Stimulated activated CD8-positive, alpha-beta memory T cell treated with anti-CD3 and anti-CD28 coated beads, Interleukin-15, amount 100 ng/mL, for 1 hour (primary cell): ENCODE measurements at regions not wholly inside any gene's neighbourhood (a gene's known extent, or its start where the extent isn't known, plus 50 kb on each side); places are given as distances from the start of the nearest gene placed in this dataset.

Experiments used
- DNase-seq: peaks from one replicate; pipeline ENCODE4 v3.0.0-alpha.2; 2020; ENCODE audit warnings: low read depth

DNA sequence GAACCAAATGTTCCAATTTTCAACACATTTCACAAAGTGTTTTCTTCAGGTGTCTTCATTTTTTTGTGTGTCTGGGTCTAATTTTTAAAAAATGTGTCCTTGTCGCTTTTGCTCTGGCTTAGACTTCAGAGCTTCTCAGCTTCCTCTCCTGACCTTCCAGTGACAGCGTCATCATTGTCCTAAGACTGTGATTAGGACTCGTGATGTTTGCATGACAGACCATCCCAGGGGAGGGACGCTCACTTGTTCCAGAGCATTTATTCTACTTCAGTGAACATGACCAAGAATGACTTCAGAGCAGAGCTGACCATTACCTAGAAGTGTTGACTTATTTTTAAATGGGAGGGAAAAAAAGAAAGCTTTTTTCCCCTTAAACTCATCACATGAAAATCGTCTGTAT lies 591.9 kb downstream of the IRS1 start:
- no peak for DNase-seq

DNA sequence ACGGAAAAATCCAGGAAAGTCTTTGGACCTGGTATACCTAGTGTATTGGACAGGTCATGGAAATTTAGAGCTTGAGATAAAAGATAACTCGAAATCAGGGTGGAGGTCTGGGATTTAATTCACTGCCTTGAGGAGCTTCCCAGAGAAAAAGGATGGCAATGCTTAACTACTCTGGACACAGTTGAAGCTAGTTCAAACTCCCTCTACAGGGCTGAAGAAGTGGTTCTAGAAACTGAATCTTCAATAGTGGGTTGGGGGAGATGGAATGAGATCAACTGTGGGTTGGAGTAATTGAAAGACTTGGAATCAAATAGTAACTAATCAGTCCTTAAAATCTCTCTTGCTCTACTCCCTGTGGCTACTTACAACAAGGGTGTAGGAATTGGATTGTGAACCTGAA lies 600.1 kb downstream of the IRS1 start:
- no peak for DNase-seq

DNA sequence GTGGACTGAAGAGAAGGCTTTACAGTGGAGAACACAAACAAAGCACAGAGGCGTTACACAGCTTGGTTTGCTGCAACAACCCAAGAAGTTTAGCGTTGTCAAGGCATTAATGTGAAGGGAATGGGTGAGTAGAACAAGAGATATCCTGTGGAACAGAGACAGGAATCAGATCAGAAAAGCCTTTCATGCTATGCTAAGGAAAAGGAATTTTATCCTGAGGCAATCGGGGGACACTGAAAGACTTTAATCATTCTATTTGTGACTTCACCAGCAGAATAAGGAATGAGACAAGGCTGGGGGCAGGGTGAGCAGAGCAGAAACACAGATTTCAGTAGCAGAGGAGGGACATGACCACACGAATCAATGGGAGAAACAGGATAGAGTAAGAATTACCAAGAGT lies 600.7 kb downstream of the IRS1 start:
- DNase-seq = no peak

DNA sequence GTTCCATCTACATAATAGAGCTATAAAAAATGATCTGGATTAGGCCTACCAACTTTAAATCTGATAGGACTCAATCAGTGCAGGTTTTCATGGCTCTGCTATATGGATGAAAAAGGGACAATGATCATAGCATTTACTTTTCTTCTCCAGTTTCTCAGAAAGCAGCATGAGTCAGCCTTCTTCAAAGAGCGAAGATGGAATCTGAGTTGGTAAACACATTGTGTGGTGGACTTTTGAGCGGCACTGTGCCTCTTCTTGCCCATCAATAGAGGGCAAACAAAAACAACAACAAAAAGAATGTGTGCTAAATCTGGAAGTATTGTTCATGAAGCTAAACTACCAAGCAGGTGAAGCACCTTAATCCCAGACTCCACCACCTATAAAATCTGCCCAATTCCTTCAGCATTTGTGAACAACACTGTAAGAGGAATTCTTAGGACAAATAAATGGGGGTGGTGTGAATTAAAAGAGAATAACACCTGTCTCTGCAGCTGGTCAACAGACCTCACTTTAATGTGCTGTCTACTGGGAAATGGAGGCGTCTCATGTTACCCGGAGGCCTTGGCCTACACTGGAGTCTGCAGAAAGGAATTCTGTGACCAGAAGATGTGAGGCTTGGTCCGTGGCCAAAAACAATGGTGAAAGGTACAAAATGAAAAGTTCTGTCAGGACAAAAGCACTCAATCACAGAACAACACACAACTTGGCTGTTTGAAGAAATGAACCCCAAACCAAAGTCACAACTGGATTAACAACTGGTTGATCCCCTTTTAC lies 609.0 kb downstream of the IRS1 start:
- DNase-seq = no peak

DNA sequence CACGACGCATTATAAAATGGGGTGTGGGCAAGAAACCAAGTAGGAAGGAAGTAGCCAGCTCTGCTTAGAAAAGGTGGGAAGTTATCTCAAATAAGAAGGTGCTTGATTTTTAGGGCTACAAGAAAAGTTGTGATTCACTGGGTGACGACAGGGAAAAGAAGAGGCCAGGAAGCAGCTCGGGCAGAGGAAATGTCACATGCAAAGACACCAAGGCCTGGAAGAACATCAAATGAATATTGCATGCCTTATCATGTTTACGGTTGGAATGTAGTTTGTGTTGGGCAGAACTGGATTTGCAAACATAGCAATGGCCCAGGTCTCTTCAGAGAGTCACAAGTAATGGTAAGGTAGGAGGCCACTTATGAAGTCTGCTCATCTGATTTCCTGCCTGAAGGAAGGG lies 610.6 kb downstream of the IRS1 start:
- no peak for DNase-seq

DNA sequence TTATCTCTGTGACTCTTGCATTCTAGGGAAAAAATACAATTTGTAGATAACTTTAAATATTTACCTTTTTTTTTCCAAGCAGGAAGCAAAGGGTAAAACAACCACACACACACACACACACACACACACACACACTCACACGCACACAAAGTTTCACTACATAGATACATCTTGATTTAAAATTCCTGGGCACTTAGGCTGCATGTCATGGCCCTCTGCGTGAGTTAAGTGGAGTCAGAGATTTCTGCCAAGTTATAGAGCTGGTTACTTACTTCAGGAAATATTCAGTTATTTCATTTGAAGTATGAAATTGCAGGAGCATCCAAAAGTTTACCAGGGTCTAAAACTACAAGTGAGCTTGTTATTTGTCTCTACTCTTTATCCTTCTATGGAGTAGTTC lies 612.0 kb downstream of the IRS1 start:
- DNase-seq = no peak

DNA sequence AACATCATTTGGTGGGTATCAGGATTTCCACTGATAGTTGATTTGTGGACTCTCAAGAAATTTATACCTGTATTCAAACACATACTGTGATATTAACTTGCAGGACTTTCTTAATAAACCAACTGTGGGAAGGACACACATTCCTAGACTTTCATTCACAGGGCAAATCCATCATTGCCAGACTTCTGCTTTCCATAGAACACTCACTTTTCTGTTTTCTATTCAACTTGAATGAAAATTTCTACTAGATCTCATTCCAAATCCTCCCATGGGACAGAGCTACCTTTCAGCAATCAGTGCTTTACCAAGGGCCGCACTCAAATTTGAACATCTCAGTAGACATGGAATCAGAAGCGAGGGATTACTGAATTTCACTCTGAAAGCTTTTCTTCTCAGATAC lies 612.5 kb downstream of the IRS1 start:
- DNase-seq = no peak

DNA sequence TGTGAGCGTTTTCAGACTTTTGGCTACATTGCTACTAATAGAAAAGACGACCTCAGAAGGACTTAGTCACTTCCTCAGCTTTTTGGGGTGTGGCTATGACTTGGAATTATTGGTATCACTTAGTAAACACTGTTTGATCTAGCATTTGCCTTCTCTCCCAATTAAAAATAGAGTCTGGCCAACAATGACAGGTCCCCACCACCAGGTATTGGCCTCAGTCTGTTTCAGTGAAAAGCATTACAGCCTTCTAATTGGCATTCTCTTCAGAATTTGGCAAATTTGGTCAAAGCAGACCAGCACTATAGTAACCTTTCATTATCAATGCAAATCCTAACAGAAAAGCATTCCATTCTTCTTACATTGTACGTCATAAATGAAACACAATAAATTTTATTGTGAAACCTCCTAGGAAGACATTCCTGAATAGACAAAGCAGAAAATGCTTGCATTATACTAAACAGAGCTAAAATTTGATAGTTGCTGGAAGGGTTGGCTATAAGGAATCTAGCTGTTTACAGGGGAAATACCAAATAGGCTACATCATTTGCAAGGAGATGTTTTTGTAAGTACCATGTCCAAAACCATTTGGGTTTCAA lies 613.9 kb downstream of the IRS1 start:
- no peak for DNase-seq

DNA sequence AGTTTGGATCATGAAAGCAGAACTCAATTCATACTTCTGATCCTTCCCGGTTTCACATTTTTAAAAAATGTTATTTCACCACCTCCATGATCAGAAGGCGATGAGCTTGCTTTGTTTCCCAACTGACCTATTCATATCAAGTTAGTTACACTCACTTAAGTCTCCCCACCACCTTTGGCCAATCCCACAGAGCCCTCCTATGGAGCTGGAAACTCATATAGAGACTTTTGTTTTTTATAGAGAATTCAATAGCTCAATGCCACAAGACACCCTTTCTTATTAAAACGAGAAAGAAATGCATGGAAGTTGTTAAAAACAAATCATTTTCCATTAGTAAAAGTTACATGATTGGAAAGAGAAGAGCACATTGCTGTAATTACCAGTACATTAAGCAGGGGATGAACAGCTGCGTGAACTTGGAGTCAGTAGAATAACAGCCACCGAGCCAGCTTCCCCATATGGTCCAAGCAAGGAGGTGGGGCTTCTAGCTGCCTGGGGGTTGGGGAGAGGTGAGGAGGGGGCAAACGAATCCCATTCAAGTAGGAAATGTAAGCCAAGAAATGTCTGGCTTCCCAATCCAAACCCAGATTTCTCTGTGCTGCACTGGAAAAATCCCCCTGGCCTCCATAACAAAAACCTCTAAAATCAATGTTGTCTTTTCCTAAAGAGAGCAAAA lies 614.5 kb downstream of the IRS1 start:
- no peak for DNase-seq

DNA sequence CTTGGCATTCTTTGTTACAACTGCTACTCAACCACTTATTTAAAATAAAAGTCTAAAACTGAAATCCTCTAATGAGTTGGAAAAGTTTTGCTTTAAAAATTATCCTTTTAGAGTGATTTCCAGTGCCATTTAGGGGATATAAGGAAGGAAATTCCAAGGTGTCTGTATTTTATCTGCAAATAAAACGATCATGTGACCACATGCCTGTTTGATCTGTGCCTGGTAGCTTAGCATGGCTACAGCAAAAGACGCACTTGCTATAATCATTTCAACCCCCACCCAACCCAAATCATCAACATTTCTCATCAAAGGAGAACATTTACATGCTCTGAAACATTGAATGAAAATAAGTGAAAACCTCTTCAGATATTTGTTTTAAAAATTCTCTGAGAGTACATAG lies 615.1 kb downstream of the IRS1 start:
- DNase-seq = no peak

DNA sequence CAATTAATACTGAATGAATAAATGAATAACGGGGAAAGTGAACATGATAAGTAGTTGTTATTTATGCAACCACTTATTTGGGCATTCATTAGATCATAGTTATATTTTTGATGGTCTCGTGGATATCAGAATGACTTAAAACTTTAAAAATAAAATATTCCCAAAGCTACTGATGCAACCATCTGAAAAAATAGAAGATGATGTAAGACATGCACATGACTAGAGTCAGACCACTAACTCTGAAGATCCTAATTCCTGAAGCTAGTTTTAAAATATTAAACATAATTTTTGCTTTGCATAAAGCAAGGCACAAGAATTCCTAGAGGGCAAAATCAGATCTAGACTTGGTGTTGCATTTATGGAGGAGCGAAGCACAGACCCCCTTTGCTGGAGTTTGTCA lies 616.1 kb downstream of the IRS1 start:
- no peak for DNase-seq

DNA sequence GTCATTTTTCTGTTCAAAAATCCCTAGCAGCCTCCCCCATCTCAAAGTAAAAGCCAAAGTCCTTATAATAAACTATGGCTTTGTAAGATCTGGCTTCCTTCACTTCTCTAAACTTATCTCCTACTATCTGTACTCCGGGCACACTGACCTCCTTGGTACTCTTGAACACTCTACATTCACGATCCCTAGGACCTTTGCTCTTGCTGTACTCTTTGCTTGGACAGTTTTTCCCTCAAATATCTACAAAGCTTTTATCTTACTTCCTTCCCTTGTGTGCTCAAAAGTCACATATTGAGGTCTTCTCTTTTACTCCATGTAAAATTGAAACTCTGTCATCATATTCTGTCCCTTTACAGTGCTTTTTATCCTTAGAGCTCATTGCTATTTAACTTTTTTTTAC lies 616.6 kb downstream of the IRS1 start:
- DNase-seq = no peak

DNA sequence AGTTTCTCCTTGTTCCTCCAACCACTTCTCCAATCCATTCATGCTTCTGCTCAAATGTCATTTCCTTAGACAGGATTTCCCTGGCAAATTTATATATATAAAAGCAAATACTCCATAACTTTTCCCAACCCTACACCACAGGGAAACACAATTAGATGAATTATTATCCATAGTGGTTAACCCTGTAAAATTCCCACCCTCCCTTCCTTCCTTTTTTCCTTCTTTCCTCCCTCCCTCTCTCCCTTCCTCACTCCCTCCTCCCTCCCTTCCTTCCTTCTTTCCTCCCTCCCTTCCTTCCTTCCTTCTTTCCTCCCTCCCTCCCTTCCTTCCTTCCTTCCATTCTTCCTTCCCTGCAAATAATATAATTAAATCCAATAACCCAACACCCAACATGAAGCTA lies 617.7 kb downstream of the IRS1 start:
- DNase-seq = no peak

DNA sequence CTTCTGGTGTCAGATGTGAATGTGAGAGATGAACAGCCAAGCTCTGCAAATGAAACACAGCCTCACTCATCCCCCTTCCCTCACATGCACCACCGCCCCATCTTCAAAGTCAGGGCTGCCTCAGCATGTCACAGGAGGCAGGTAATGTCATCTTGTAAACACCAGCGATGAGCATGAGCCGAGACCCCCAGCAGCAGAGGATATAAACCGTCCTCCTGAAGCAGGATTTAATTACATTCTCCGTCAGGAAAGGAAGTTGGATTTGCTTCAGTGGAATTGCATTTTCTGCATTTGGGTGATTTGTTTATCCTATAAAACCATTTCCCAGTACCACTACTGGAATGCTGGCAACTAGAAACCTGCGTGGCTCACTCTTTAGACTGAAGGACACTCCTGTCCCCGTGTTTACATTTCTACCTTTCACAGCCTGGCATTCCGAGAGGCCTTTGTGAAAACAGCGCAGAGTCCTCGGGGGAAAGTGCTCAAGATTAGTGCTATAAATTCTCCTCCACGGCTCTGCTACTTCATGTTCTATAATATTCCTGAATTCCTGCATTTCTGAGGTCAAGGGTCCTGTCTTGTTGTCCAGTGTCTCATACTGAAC lies 619.2 kb downstream of the IRS1 start:
- DNase-seq = no peak

DNA sequence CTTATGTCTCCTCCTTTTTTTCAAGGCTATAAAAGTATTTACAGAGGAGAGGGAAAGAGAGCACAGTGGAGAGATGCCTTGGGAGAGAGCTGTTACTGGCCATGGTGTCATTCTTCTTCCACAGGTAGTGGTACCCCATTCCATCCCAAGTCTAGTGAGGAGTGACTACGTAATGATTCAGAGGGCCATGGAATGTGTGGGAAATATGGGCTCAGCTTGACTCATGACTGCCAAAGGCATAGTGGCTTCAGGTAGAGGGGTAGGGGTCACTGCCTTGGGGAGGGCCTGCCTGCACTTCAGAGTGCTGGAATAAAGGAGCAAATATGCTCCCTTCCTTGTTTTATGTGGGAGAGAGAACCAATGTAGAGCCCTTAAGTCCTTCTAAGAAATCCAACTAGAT lies 620.6 kb downstream of the IRS1 start:
- no peak for DNase-seq

DNA sequence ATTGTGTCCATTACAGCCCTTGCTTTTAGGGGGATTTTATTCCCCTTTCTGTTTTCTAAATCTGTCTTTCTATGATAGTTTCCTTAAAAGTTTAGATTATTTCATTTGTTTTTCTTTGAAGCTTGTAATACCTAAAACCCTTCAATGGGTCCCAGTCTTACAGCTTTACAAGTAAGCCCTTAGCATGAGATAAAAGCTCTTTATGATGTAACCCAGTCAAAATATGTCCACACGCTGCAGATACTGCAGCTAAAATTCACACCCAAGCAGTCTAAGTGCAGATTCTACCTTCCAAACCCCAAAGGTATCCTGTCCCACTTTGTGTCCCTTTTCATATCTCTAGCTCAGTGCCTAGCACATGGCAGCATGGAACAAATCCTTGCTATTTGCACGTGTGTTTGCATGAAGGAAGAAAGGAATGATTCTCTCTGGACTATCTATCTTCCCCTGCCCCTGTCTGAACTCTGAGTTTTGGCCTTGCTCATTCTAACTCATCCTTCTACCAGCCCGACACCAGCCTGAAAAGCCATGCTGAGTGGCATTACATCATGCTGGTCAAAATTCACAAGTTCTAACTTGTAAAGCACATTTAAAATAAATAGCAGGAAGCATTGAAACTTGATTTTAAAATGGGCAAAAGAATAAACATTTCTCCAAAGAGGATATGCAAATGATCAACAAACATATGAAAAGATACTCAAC lies 623.2 kb downstream of the IRS1 start:
- DNase-seq = no peak

DNA sequence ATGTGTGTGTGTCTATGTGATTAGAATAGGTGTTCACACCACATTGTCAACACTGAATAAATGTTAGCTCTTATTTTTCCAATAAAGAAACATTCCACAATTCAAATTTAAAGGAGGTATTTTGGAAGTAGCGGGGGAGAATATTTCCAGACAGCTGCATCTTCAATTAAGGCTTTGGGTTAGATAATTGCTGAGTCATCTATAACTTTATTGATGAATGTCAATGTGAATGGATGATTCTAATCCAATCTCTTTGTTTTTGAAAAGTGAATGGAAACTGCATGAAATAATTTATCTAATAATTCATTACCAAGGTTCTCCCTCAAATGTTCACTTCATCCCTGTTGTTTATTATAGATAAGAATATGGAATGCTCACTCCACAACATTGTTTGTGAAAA lies 625.2 kb downstream of the IRS1 start:
- DNase-seq = no peak

DNA sequence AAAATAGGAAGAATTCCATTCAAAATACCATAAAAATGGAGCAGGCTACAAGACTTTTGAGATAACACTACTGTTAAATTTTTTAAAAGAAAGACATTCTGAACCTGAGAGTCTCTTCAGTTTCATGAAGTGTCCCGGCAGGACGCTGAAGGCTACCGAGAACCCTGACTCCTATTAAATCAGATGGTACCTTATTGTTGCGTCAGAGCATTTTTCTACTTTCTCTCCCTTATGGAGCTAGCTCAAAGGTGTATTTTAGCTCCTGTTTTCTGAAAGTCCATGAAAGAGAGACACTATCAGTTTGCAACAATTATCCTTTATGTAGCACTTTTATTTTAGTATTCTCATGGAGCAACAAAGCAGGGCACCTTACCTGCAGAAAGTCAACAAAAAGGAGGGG lies 626.7 kb downstream of the IRS1 start:
- DNase-seq = no peak

DNA sequence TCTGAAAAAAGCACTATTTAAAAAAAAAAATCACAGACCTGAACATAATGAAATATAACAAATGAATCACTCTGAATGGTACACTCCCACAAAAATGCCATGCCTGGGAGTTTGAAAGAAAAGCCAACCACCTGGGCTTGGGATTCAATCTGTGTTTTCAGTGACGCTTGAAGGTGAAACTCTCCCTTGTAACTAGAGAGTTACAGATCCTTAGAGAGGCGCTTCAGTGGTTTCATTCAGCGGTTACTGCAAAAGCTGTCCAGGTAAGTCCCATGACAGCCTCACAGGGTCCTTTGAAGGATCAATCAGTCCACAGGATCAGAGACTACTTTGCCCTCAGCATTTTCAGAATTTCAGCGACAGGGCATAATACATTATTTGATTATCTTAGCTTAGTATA lies 627.3 kb downstream of the IRS1 start:
- DNase-seq = no peak

DNA sequence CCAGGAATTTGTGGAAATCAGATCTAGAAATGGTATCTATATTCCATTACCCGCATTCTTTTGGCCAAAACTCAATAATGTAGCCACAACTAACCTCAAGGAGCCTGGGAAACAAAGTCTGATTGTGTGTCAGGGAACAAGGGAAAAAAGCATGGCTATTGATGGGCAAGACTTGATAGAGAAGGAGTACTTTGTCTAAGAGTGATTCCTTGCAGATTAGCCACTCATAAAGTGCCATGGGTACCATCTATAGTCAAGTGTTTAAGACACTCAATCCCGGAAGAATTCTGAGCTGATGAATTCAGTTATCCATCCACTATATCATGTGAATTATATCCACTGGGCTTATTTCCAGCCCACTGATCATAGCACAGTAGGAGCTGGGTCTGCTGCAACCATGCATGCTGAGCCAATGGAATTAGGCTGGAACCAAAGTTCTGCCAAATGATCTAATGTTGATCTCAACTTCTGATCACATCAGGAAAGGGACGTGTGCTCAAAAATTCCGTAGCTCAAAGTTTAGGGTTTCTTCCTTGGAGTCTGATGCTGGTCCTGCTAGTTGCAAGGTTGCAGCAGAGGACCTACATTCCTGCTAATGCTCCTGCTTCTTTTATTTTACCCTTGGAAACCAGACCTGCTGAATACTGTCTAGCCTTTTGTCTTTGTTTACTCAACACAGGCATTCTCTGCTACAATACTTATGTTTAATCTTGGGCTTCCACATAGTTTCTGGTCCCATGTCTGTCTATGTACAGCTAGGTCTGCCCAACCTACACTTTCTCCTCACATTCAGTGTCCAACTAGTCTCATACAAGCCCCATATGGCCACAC lies 629.7 kb downstream of the IRS1 start:
- no peak for DNase-seq

DNA sequence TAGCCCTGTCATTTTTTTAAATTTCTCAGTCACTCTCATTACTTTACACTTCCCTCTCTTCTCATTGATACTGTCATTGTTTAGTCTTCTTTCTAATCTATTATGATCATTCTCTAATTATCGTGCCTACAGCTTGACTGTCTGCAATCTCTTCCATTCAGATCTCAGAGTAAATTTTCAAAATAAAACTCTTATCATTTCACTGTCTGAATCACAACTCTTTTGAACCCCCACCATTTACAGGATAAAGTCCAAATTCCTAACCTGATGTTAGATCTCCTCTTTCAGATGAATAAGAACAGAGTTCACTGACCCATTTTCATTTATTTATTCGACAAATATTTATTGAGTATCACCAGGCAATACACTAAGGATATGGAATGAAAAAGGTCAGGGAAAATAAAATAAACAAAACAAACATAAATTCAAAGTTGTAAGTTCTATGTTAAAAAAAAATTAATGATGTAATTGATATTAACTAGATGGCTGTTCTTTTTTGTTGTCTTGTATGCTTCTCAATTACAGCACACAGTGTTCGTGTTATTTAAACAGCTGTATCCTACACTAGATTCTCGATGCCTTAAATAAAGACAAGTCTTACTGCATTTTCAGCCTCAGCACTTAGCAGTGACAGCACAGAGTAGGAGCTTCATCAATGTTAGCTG lies 631.0 kb downstream of the IRS1 start:
- DNase-seq = no peak
